Pancreas (tissue), 10 donors: ENCODE measurements at regions not wholly inside any gene's neighbourhood (a gene's known extent, or its start where the extent isn't known, plus 50 kb on each side); places are given as distances from the start of the nearest gene placed in this dataset.

Experiments used
- ATAC-seq, 4 donors: fragments of 200-7000 bp; cut with Tn5 transposase; one replicate each; pipeline versions ENCODE4 v1.8.0 to v1.9.1; 2020; ENCODE audit warnings: mild to moderate bottlenecking in 4 of 4, moderate library complexity in 4 of 4
- DNase-seq, 6 donors: peaks; one replicate each; pipeline ENCODE4 v3.0.0-alpha.2; 2020
- FAIRE-seq: peaks from 2 replicates; lab custom pipeline; 2012; peaks lifted over from hg19 to GRCh38; lab: Jason Lieb, UNC
- H3K27ac ChIP-seq, 4 donors: fragments of 200-600 bp; sonication (generic); 1 replicate in 3 of 4; 2 replicates in 1 of 4; pipeline versions ENCODE4 v1.5.0 to v1.8.0; 2020
- H3K27me3 ChIP-seq, 4 donors: fragments of 200-600 bp; one replicate each; pipeline ENCODE4 v1.8.0; 2021
- H3K36me3 ChIP-seq, 3 donors: fragments of 200-600 bp; sonication (generic) in 1 of 3; one replicate each; pipeline versions ENCODE4 v1.5.0 to v1.8.0; 2020 to 2021
- H3K4me1 ChIP-seq, 3 donors: fragments of 200-600 bp; one replicate each; pipeline ENCODE4 v1.8.0; 2021
- H3K4me3 ChIP-seq, 4 donors: fragments of 200-600 bp; sonication (generic) in 2 of 4; one replicate each; pipeline versions ENCODE4 v1.5.0 to v1.8.0; 2020 to 2021
- H3K9me3 ChIP-seq, 4 donors: fragments of 200-600 bp; one replicate each; pipeline ENCODE4 v1.8.0; 2021
- CTCF ChIP-seq, 4 donors: fragments of 200-600 bp; sonication (generic) in 3 of 4; IDR thresholded peaks; one replicate each; pipeline versions ENCODE4 v1.5.0 to v1.8.0; 2021; ENCODE audit warnings: antibody characterized with exemption in 4 of 4
- WGBS, 2 donors: extraction: QIAGEN DNeasy Blood & Tissue Kit; methylation state at CpG; one replicate each; pipeline ENCODE4 v1.1.7; 2013; 5-methylcytosine and 5-hydroxymethylcytosine counted together
- intact Hi-C, 3 donors: fragments of 100-400 bp; cut with DNase I; formaldehyde crosslinking; loops; one replicate each; pipeline versions ENCODE4 v1.11.1 to v1.14.2; 2022
- donor health status: healthy with polysubstance abuse.
- donor health status: DM: no; HTN: no; CAD: no; lungs with moderate emphysema.
- donor health status: DM: no; HTN: no; CAD: no.
- donor health status: control.
- donor health status: control.
- donor health status: Bipolar disorder and iron deficiency.
- donor health status: DM: yes; HTN: yes; CAD: no.
- donor health status: DM: no; HTN: no; CAD: no.
- donor health status: DM: no; HTN: no; CAD: no.
- donor health status: DM: yes; HTN: yes; CAD: no.

DNA sequence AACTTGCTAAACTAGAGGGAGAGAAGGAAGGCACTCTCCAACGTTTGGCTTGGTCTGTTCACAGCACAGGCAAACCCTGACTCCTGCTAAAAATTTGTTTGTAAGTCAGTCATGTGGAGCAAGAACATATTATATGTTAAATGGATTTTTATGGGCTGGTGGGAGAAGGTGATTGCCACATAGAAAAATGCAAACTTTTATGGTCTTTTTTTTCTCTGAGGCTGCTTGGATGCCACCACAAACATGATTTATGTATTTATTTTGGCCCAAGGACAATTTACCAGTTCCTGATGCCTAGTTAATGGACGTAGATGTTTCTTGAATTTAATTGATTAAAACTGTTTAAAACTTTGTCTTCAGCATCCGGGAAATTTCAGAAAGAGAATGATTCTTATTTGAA, 274.2 kb upstream of the MYOCD start:
- no peak for TF ChIP-seq CTCF (IDR thresholded peaks at IDR 0.05)
- no peak overlapping the region for H3K4me3 ChIP-seq
- no peak for FAIRE-seq
- intact Hi-C loops, result no loop called here
- 14 to 15% methylated on average over 3 of the region's 3 CpGs for WGBS, 2 donors
- no peaks in the 10 kb centered on the region for H3K4me1 ChIP-seq
- H3K27me3 ChIP-seq, result no peaks in the 10 kb centered on the region
- no peaks in the 10 kb centered on the region for H3K36me3 ChIP-seq
- ATAC-seq, result no peak
- H3K9me3 ChIP-seq, result no peaks in the 10 kb centered on the region
- no peak overlapping the region for H3K27ac ChIP-seq
- DNase-seq, result no peak

- H3K36me3 ChIP-seq, result no peaks in the 10 kb centered on the region
- ATAC-seq (no peak), FAIRE-seq (no peak), DNase-seq (peak in 1 of 6 donors; percentile 13)
- H3K4me3 ChIP-seq, result no peak overlapping the region
- TF ChIP-seq CTCF (IDR thresholded peaks at IDR 0.05), result peak in 1 of 4 donors; percentile 26
- peaks cover 0 to under 1% (median 0%) of the 10 kb centered on the region in 4 donors for H3K27me3 ChIP-seq
- intact Hi-C loops, result no loop called here
- H3K9me3 ChIP-seq, result no peaks in the 10 kb centered on the region
- 36 to 42% methylated on average over 5 of the region's 5 CpGs for WGBS, 2 donors
- H3K4me1 ChIP-seq, result no peaks in the 10 kb centered on the region
- no peak overlapping the region for H3K27ac ChIP-seq
Measured at GRCh38 chr17:12395733-12396354, 269.8 kb upstream of the MYOCD start.

DNA sequence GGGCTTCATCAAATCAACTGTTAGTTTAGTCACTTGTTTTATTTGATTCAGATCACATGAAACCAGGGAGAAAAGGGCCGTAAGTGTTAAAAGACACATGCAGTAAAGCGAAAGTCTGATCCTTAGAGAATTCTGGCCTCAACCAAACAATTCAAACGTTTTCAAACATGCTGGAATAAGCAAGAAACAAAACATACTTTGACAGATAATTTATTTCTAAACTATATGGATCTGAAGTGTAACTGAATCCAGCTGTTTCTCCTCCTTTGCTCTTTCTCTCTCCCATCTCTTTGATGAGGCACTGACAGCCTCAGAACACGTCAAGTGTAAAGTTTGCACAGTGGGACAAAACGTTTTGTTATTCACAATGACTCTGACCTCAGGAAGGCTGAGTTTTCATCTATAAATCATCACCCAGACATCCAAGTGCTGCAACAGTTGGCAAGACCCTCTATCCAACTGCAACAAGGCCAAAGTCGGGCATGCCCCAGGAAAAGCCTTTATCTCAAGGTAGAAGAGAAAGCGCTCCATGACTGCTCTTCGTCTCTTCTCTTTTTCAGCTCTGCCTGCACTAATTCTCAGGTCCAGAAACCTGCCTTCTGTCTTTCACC, 267.1 kb upstream of the MYOCD start:
- 62 to 72% methylated on average over 8 of the region's 8 CpGs for WGBS, 2 donors
- no peak for FAIRE-seq

GRCh38 chr17:12402963-12403622, 262.6 kb upstream of the MYOCD start:
- H3K27ac ChIP-seq, result no peak overlapping the region
- H3K4me1 ChIP-seq, result peaks cover 2 to 5% (median 3%) of the 10 kb centered on the region in 3 donors
- H3K9me3 ChIP-seq, result no peaks in the 10 kb centered on the region
- DNase-seq (no peak), FAIRE-seq (no peak), ATAC-seq (no peak)
- no peak overlapping the region for H3K4me3 ChIP-seq
- 72 to 86% methylated on average over 5 of the region's 5 CpGs for WGBS, 2 donors
- no peak for TF ChIP-seq CTCF (IDR thresholded peaks at IDR 0.05)
- intact Hi-C loops, result no loop called here
- peaks cover 0 to 2% (median 0%) of the 10 kb centered on the region in 4 donors for H3K27me3 ChIP-seq
- H3K36me3 ChIP-seq, result no peaks in the 10 kb centered on the region

More for the DNA sequence above, 267.1 kb upstream of the MYOCD start:
- TF ChIP-seq CTCF (IDR thresholded peaks at IDR 0.05), result no peak
- H3K9me3 ChIP-seq, result no peaks in the 10 kb centered on the region
- H3K27ac ChIP-seq, result no peak overlapping the region
- no peaks in the 10 kb centered on the region for H3K36me3 ChIP-seq
- intact Hi-C loops, result no loop called here
- H3K27me3 ChIP-seq, result peaks cover 0 to 2% (median 0%) of the 10 kb centered on the region in 4 donors
- no peaks in the 10 kb centered on the region for H3K4me1 ChIP-seq
- H3K4me3 ChIP-seq, result no peak overlapping the region
- ATAC-seq, result no peak
- no peak for DNase-seq
